SK-N-SH treated with all-trans-retinoic acid at 6 μM for 48 hours (cell line): ENCODE measurements at regions not wholly inside any gene's neighbourhood (a gene's known extent, or its start where the extent isn't known, plus 50 kb on each side); places are given as distances from the start of the nearest gene placed in this dataset.
A peak's percentile ranks its signal among the peaks of the same experiment; 100 is the strongest.

Source experiments
- ATAC-seq: fragments of 200-7000 bp; cut with Tn5 transposase; 3 replicates; pipeline ENCODE4 v1.9.1; 2020; ENCODE audit warnings: mild to moderate bottlenecking, moderate library complexity
- ARNTL ChIP-seq: fragments of 450-650 bp; formaldehyde crosslinking; IDR thresholded peaks from 2 replicates; pipeline ENCODE4 v1.5.0; 2020; ENCODE audit warnings: low read depth, mild to moderate bottlenecking, moderate library complexity, borderline replicate concordance
- BACH2 ChIP-seq: fragments of 250-450 bp; sonication (Bioruptor Pico); IDR thresholded peaks from 2 replicates; pipeline ENCODE4 v1.9.0; 2021; ENCODE audit warnings: mild to moderate bottlenecking, borderline replicate concordance
- CREB5 ChIP-seq: fragments of 250-450 bp; sonication (Bioruptor Pico); IDR thresholded peaks from 2 replicates; pipeline ENCODE4 v1.5.1; 2020; ENCODE audit warnings: low read depth, mild to moderate bottlenecking, moderate library complexity
- CSDC2 ChIP-seq: fragments of 250-450 bp; sonication (Bioruptor Pico); IDR thresholded peaks from 2 replicates; pipeline ENCODE4 v1.5.0; 2020; ENCODE audit warnings: mild to moderate bottlenecking, moderate library complexity
- ESRRG ChIP-seq: fragments of 250-450 bp; sonication (Bioruptor Pico); IDR thresholded peaks from 2 replicates; pipeline ENCODE4 v1.6.1; 2021; ENCODE audit warnings: mild to moderate bottlenecking
- GLIS3 ChIP-seq: fragments of 250-450 bp; sonication (Bioruptor Pico); IDR thresholded peaks from 2 replicates; pipeline ENCODE4 v1.5.0; 2020; ENCODE audit warnings: mild to moderate bottlenecking, moderate library complexity
- ISL1 ChIP-seq: fragments of 250-450 bp; sonication (Bioruptor Pico); IDR thresholded peaks from 2 replicates; pipeline ENCODE4 v2.1.2; 2022; ENCODE audit warnings: mild to moderate bottlenecking, moderate library complexity
- OSR1 ChIP-seq: fragments of 250-450 bp; sonication (Bioruptor Pico); IDR thresholded peaks from 2 replicates; pipeline ENCODE4 v1.8.0; 2022; ENCODE audit warnings: moderate library complexity, mild to moderate bottlenecking, inconsistent platforms
- PATZ1 ChIP-seq: fragments of 250-450 bp; sonication (Bioruptor Pico); IDR thresholded peaks from 2 replicates; pipeline ENCODE4 v1.8.0; 2020; ENCODE audit warnings: mild to moderate bottlenecking, moderate library complexity, borderline replicate concordance
- POU6F1 ChIP-seq: fragments of 250-450 bp; sonication (Bioruptor Pico); IDR thresholded peaks from 2 replicates; pipeline ENCODE4 v1.8.0; 2021; ENCODE audit warnings: low read depth, mild to moderate bottlenecking, moderate library complexity, borderline replicate concordance
- PPARA ChIP-seq: fragments of 250-450 bp; sonication (Bioruptor Pico); IDR thresholded peaks from 2 replicates; pipeline ENCODE4 v1.5.0; 2020; ENCODE audit warnings: mild to moderate bottlenecking, borderline replicate concordance
- RARB ChIP-seq: fragments of 250-450 bp; sonication (Bioruptor Pico); IDR thresholded peaks from 2 replicates; pipeline ENCODE4 v1.8.0; 2021; ENCODE audit warnings: mild to moderate bottlenecking, moderate library complexity
- SNAI2 ChIP-seq: fragments of 250-450 bp; sonication (Bioruptor Pico); IDR thresholded peaks from 2 replicates; pipeline ENCODE4 v1.5.0; 2020; ENCODE audit warnings: mild to moderate bottlenecking, moderate library complexity
- TCF4 ChIP-seq: fragments of 250-450 bp; sonication (Bioruptor Pico); IDR thresholded peaks from 2 replicates; pipeline ENCODE4 v1.8.0; 2021; ENCODE audit warnings: mild to moderate bottlenecking, moderate library complexity, borderline replicate concordance
- TOX ChIP-seq: fragments of 250-450 bp; sonication (Bioruptor Pico); IDR thresholded peaks from 2 replicates; pipeline ENCODE4 v1.8.0; 2021; ENCODE audit warnings: mild to moderate bottlenecking, moderate library complexity, borderline replicate concordance
- TSHZ2 ChIP-seq: fragments of 250-450 bp; sonication (Bioruptor Pico); IDR thresholded peaks from 2 replicates; pipeline ENCODE4 v1.5.0; 2020; ENCODE audit warnings: mild to moderate bottlenecking, moderate library complexity
- ZC3H10 ChIP-seq: fragments of 250-450 bp; sonication (Bioruptor Pico); IDR thresholded peaks from 2 replicates; pipeline ENCODE4 v1.5.1; 2021; ENCODE audit warnings: mild to moderate bottlenecking, moderate library complexity
- ZFP3 ChIP-seq: fragments of 250-450 bp; sonication (Bioruptor Pico); IDR thresholded peaks from 2 replicates; pipeline ENCODE4 v1.5.0; 2020; ENCODE audit warnings: mild to moderate bottlenecking, moderate library complexity
- ZFP30 ChIP-seq: fragments of 450-650 bp; formaldehyde crosslinking; IDR thresholded peaks from 2 replicates; pipeline ENCODE4 v1.5.0; 2022; ENCODE audit warnings: mild to moderate bottlenecking, moderate library complexity
- ZNF565 ChIP-seq: fragments of 450-650 bp; formaldehyde crosslinking; conservative IDR thresholded peaks from 2 replicates; pipeline ENCODE4 v1.5.0; 2020; ENCODE audit warnings: low read depth, mild to moderate bottlenecking, moderate library complexity
- ZNF70 ChIP-seq: fragments of 450-650 bp; formaldehyde crosslinking; IDR thresholded peaks from 2 replicates; pipeline ENCODE4 v1.5.0; 2020; ENCODE audit warnings: mild to moderate bottlenecking, moderate library complexity
- ZNF8 ChIP-seq: fragments of 450-650 bp; formaldehyde crosslinking; IDR thresholded peaks from 2 replicates; pipeline ENCODE4 v1.5.0; 2020; ENCODE audit warnings: mild to moderate bottlenecking, moderate library complexity

- no peak for ATAC-seq
- TF ChIP-seq SNAI2 (CRISPR knock-in tag) (no peak), POU6F1 (CRISPR knock-in tag) (no peak), BACH2 (CRISPR knock-in tag) (no peak), ZFP3 (CRISPR knock-in tag) (no peak), ISL1 (CRISPR knock-in tag) (no peak), ZNF70 (no peak)
Measured at GRCh38 chr9:22790329-22790728, 343.7 kb downstream of the DMRTA1 start.

GRCh38 chr9:22808876-22809275 is 362.3 kb downstream of the DMRTA1 start:
- TF ChIP-seq ZC3H10 (no peak), CSDC2 (no peak), ZFP30 (CRISPR knock-in tag) (no peak), RARB (CRISPR knock-in tag) (no peak), ESRRG (CRISPR knock-in tag) (no peak)

GRCh38 chr9:22809371-22809770 is 362.7 kb downstream of the DMRTA1 start:
- TF ChIP-seq RARB (CRISPR knock-in tag) = no peak
- TF ChIP-seq CSDC2 = no peak
- no peak for TF ChIP-seq ZFP30 (CRISPR knock-in tag)
- TF ChIP-seq ZNF70 = no peak
- no peak for TF ChIP-seq PPARA (CRISPR knock-in tag)
- no peak for TF ChIP-seq ZC3H10
- TF ChIP-seq TCF4 (CRISPR knock-in tag) = no peak
- TF ChIP-seq ISL1 (CRISPR knock-in tag) = no peak
- TF ChIP-seq ZFP3 (CRISPR knock-in tag) = no peak
- no peak for TF ChIP-seq SNAI2 (CRISPR knock-in tag)
- no peak for TF ChIP-seq PATZ1 (CRISPR knock-in tag)
- no peak for TF ChIP-seq CREB5 (CRISPR knock-in tag)
- TF ChIP-seq ZNF8 = no peak
- no peak for TF ChIP-seq TSHZ2 (CRISPR knock-in tag)
- no peak for TF ChIP-seq TOX (CRISPR knock-in tag)
- no peak for TF ChIP-seq OSR1
- TF ChIP-seq ZNF565 (CRISPR knock-in tag) = no peak
- no peak for TF ChIP-seq BACH2 (CRISPR knock-in tag)
- no peak for TF ChIP-seq ARNTL (CRISPR knock-in tag)
- no peak for TF ChIP-seq GLIS3
- ATAC-seq = no peak

More at GRCh38 chr9:22808876-22809275, 362.3 kb downstream of the DMRTA1 start:
- no peak for ATAC-seq

- TF ChIP-seq ZNF8 (no peak), RARB (CRISPR knock-in tag) (no peak), GLIS3 (no peak), ZNF70 (no peak), ZFP30 (CRISPR knock-in tag) (no peak), BACH2 (CRISPR knock-in tag) (no peak), TCF4 (CRISPR knock-in tag) (no peak), ZNF565 (CRISPR knock-in tag) (no peak), ESRRG (CRISPR knock-in tag) (no peak), ZC3H10 (no peak), OSR1 (no peak), CSDC2 (no peak), ARNTL (CRISPR knock-in tag) (no peak), CREB5 (CRISPR knock-in tag) (no peak), POU6F1 (CRISPR knock-in tag) (no peak), SNAI2 (CRISPR knock-in tag) (no peak), PPARA (CRISPR knock-in tag) (no peak)
- ATAC-seq = peak; percentile 75; the same call in 2 of the 3 replicates
Measured at GRCh38 chr9:22813529-22813928, 366.9 kb downstream of the DMRTA1 start.
